GM12892 (cell line): ENCODE measurements at regions not wholly inside any gene's neighbourhood (a gene's known extent, or its start where the extent isn't known, plus 50 kb on each side); places are given as distances from the start of the nearest gene placed in this dataset.

Experiments
- POLR2A ChIP-seq: IDR thresholded peaks from 2 replicates; pipeline ENCODE4 v1.6.1; 2011; ENCODE audit warnings: low read depth, low read length, control low read depth
- TAF1 ChIP-seq: IDR thresholded peaks from 2 replicates; pipeline ENCODE4 v1.6.1; 2011; ENCODE audit warnings: low read depth, mild to moderate bottlenecking, control low read depth, low read length, borderline replicate concordance

DNA sequence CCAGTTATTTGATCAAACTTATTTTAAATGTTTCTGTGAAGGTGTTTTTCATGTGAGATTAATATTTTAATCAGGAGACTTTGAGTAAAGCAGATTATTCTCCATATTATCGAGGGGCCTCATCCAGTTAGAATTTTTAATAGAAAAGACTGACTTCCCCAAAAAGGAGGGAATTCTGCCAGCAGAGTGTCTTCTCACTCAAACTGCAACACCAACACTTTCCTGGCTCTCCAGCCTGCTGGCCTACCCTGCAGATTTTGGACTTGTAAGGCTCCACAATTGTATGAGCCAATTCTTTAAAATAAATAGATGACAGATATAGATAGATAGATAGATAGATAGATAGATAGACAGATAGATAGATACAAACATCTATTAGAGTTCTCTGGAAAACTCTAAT lies 155.7 kb downstream of the SEC23A start:
- TF ChIP-seq TAF1 (no peak), POLR2A (no peak)
